Prostate gland (tissue), 2 donors: ENCODE measurements at regions not wholly inside any gene's neighbourhood (a gene's known extent, or its start where the extent isn't known, plus 50 kb on each side); places are given as distances from the start of the nearest gene placed in this dataset.

Source experiments
- DNase-seq: peaks from one replicate; pipeline ENCODE4 v3.0.0-alpha.2; 2019; ENCODE audit warnings: low spot score
- H3K27ac ChIP-seq, 2 donors: fragments of 200-600 bp; sonication (generic); 2 replicates each; pipeline ENCODE4 v1.5.1; 2017 to 2019
- H3K27me3 ChIP-seq: fragments of 200-600 bp; sonication (generic); replicated peaks from 2 replicates; pipeline ENCODE4 v1.5.1; 2019; ENCODE audit not compliant: insufficient read depth
- H3K36me3 ChIP-seq, 2 donors: fragments of 200-600 bp; sonication (generic); 1 replicate in 1 of 2; 2 replicates in 1 of 2; pipeline versions ENCODE4 v1.5.1 to v1.8.1; 2017 to 2019
- H3K4me1 ChIP-seq: fragments of 200-600 bp; sonication (generic); replicated peaks from 2 replicates; pipeline ENCODE4 v1.5.1; 2019
- H3K4me3 ChIP-seq, 2 donors: fragments of 200-600 bp; sonication (generic); 2 replicates each; pipeline ENCODE4 v1.5.1; 2017 to 2019
- H3K9me3 ChIP-seq: fragments of 200-600 bp; sonication (generic); 2 replicates; pipeline ENCODE4 v1.5.1; 2017
- POLR2A ChIP-seq: fragments of 450-650 bp; IDR thresholded peaks from one replicate; pipeline ENCODE4 v1.6.1; 2016; ENCODE audit warnings: antibody characterized with exemption, mild to moderate bottlenecking
- POLR2AphosphoS5 ChIP-seq: sonication (generic); formaldehyde crosslinking; IDR thresholded peaks from one replicate; pipeline ENCODE4 v1.6.1; 2017; ENCODE audit warnings: antibody characterized with exemption
- WGBS: methylation state at CpG from one replicate; pipeline ENCODE4 v1.1.5; 2018; 5-methylcytosine and 5-hydroxymethylcytosine counted together
- intact Hi-C: fragments of 100-400 bp; cut with DNase I; formaldehyde crosslinking; loops from one replicate; pipeline ENCODE4 v1.14.2; 2022
- TF ChIP-seq, protein P1 (sequence below), 4 experiments: fragments of 200-600 bp in 2 of 4; fragments of 450-650 bp in 2 of 4; sonication (generic) in 2 of 4; IDR thresholded peaks; 1 replicate in 3 of 4; 2 replicates in 1 of 4; pipeline ENCODE4 v1.5.1; 2016 to 2019; ENCODE audit warnings: antibody characterized with exemption in 4 of 4, mild to moderate bottlenecking in 2 of 4, moderate library complexity in 2 of 4

DNA sequence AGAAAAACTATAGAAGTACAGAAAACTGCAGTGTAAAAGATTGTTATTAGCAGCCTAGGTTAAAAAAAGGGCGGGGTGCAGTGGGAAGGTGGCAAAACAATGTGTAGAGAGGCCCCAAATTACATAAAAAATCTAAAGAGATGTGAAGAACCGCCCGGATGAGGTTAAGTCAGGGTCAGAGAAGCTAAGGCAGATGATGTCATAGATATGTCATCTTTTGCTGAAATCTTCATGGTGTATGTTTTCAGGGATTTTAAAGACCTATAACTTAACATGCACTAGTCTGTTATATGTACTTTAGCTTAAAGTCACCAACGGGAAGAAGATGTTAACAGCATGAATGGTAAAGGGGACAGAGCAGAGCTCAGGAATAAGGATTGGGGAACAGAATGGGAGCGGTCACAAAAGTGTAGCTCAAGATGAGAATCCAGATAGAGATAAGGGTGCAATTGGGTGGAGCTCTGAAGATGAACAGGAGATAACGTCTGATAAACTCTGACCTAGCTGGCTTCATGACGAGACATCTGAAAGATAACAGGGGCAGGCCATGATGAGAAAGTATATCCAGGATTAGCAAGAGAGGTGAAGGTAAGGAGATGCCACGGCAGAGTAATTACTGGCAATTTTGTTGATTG is 83.4 kb downstream of the TFAP2A start:
- no peaks in the 10 kb centered on the region for H3K36me3 ChIP-seq
- intact Hi-C loops, result no loop called here
- WGBS, result 76% methylated on average over 8 of the region's 8 CpGs

DNA sequence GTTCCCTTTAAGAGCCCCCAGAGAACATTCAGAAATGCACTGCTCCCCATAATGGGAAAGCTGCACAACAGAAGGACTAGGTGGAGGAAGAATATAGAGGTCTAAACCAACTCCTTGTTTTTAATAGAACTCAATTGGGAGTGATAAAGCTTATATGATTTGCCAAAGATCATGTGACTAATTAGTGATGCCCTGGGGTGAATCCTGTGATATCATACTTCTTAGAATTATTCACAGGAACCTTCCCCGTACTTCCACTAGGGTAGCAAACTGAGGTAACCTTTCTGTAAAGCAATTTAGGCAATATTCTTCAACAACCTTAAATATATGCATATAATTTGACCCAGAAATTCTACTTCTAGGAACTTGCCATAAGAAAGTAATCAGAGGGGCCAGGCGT is 84.4 kb downstream of the TFAP2A start:
- Histone ChIP-seq H3K4me3 (no peak overlapping the region), H3K4me1 (no peaks in the 10 kb centered on the region), H3K27me3 (no peaks in the 10 kb centered on the region), H3K9me3 (no peaks in the 10 kb centered on the region), H3K27ac (no peak overlapping the region), H3K36me3 (no peaks in the 10 kb centered on the region)
- WGBS, result 97% methylated on average over 2 of the region's 2 CpGs
- DNase-seq, result no peak
- intact Hi-C loops, result no loop called here
- TF ChIP-seq, protein P1, sequence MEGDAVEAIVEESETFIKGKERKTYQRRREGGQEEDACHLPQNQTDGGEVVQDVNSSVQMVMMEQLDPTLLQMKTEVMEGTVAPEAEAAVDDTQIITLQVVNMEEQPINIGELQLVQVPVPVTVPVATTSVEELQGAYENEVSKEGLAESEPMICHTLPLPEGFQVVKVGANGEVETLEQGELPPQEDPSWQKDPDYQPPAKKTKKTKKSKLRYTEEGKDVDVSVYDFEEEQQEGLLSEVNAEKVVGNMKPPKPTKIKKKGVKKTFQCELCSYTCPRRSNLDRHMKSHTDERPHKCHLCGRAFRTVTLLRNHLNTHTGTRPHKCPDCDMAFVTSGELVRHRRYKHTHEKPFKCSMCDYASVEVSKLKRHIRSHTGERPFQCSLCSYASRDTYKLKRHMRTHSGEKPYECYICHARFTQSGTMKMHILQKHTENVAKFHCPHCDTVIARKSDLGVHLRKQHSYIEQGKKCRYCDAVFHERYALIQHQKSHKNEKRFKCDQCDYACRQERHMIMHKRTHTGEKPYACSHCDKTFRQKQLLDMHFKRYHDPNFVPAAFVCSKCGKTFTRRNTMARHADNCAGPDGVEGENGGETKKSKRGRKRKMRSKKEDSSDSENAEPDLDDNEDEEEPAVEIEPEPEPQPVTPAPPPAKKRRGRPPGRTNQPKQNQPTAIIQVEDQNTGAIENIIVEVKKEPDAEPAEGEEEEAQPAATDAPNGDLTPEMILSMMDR (IDR thresholded peaks at IDR 0.05), result no peak
- TF ChIP-seq POLR2AphosphoS5 (no peak), POLR2A (no peak)

More for the DNA sequence above, 83.4 kb downstream of the TFAP2A start:
- DNase-seq, result no peak
- Histone ChIP-seq H3K9me3 (no peaks in the 10 kb centered on the region), H3K4me3 (no peak overlapping the region), H3K27ac (no peak overlapping the region), H3K4me1 (no peaks in the 10 kb centered on the region), H3K27me3 (no peaks in the 10 kb centered on the region)
- TF ChIP-seq, protein P1 (IDR thresholded peaks at IDR 0.05), result no peak
- TF ChIP-seq POLR2A, result no peak
- TF ChIP-seq POLR2AphosphoS5, result no peak

DNA sequence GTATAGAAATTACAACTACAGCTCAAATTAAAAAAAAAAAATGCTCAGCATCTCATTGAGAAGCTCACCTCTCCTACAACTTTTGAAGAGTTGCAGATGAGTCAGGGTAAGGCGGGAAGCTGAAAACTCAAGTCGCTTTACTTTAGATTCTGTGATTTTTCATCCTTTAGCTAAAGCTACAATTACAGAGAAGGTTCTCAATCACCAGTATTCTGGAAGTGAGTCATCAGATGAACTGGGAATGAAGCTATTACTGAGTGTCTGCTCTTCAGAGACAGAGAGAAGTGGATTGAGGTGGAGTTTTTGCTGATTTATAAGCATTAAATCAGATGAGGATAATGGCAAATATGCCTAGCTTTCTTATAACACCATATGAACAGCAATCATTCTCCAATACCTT is 91.9 kb downstream of the TFAP2A start:
- H3K4me1 ChIP-seq, result no peaks in the 10 kb centered on the region
- no peak overlapping the region for H3K27ac ChIP-seq
- no peaks in the 10 kb centered on the region for H3K36me3 ChIP-seq
- 94% methylated on average over 2 of the region's 2 CpGs for WGBS
- intact Hi-C loops, result no loop called here
- no peaks in the 10 kb centered on the region for H3K27me3 ChIP-seq
- no peak for TF ChIP-seq POLR2AphosphoS5
- no peak for TF ChIP-seq POLR2A
- TF ChIP-seq, protein P1 (IDR thresholded peaks at IDR 0.05), result no peak
- H3K4me3 ChIP-seq, result no peak overlapping the region
- no peak for DNase-seq
- no peaks in the 10 kb centered on the region for H3K9me3 ChIP-seq

DNA sequence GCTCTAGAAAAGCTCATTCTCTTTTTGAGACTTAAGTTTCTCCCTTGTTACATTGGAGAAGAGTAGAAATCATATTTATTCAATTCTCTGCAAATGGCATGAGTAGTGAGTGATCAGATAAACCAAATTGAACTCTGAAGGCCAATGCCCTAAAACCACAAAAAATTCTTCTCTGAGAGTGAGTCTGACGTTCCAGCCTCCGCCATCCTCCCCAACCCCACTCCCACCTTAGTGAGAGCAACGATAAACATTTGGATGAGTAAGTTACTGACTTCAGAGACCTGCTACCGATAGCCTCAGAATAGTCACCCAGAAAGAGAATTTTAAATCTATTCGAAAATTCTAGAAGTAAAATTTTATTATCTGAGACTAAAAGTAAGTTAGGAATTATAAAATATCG is 94.6 kb downstream of the TFAP2A start:
- DNase-seq, result no peak
- no peak overlapping the region for H3K4me3 ChIP-seq

DNA sequence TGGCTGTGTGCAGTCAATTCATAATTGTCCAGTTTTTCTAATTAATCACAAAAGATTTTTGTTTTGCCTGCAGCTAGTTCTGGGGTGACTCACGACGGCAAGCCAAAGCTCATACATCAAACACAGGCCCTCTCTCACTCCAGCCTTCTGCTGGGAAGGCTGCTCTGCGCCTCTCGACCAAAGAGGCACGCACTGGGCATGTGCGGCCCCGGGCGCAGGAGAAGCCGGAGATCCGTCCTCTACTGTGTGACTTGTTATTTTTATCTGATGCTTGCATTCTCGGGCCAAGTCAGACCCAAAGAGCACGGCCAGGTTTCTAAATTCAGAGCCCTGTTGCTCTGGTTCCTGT is 98.5 kb downstream of the TFAP2A start:
- intact Hi-C loops, result no loop called here
- Histone ChIP-seq H3K4me3 (no peak overlapping the region), H3K36me3 (no peaks in the 10 kb centered on the region), H3K9me3 (no peaks in the 10 kb centered on the region), H3K27ac (peak overlapping the region; percentile 17 to 55), H3K4me1 (peaks cover 3% of the 10 kb centered on the region), H3K27me3 (no peaks in the 10 kb centered on the region)
- TF ChIP-seq POLR2AphosphoS5, result peak; percentile 17
- TF ChIP-seq, protein P1 (IDR thresholded peaks at IDR 0.05), result no peak
- TF ChIP-seq POLR2A, result no peak
- peak; percentile 54 for DNase-seq
- WGBS, result 44% methylated on average over 12 of the region's 12 CpGs

More for the DNA sequence above, 94.6 kb downstream of the TFAP2A start:
- TF ChIP-seq, protein P1 (IDR thresholded peaks at IDR 0.05), result no peak
- TF ChIP-seq POLR2A, result no peak
- TF ChIP-seq POLR2AphosphoS5, result no peak
- no peaks in the 10 kb centered on the region for H3K4me1 ChIP-seq
- intact Hi-C loops, result no loop called here
- no peaks in the 10 kb centered on the region for H3K9me3 ChIP-seq
- no peaks in the 10 kb centered on the region for H3K27me3 ChIP-seq
- WGBS, result 90% methylated on average over 6 of the region's 6 CpGs
- no peak overlapping the region for H3K27ac ChIP-seq
- no peaks in the 10 kb centered on the region for H3K36me3 ChIP-seq
